WERI-Rb-1 (cell line): ENCODE measurements at regions not wholly inside any gene's neighbourhood (a gene's known extent, or its start where the extent isn't known, plus 50 kb on each side); places are given as distances from the start of the nearest gene placed in this dataset.

Source experiments
- DNase-seq: peaks from one replicate; pipeline ENCODE4 v3.0.0-alpha.2; 2020
- H3K27ac ChIP-seq: fragments of 250-450 bp; sonication (Bioruptor Pico); 2 replicates; pipeline ENCODE4 v1.5.1; 2020; ENCODE audit warnings: mild to moderate bottlenecking, moderate library complexity
- H3K27me3 ChIP-seq: fragments of 250-450 bp; sonication (Bioruptor Pico); 2 replicates; pipeline ENCODE4 v1.5.1; 2021; ENCODE audit warnings: mild to moderate bottlenecking, low read depth, moderate library complexity; ENCODE audit not compliant: insufficient read depth, severe bottlenecking
- H3K36me3 ChIP-seq: fragments of 250-450 bp; sonication (Bioruptor Pico); 2 replicates; pipeline ENCODE4 v1.5.1; 2020; ENCODE audit warnings: mild to moderate bottlenecking, moderate library complexity
- H3K4me3 ChIP-seq: 2 replicates; pipeline ENCODE4 v1.5.1; 2011; ENCODE audit warnings: low read depth, mild to moderate bottlenecking, control low read depth, low read length
- H3K9me3 ChIP-seq: fragments of 250-450 bp; sonication (Bioruptor Pico); 2 replicates; pipeline ENCODE4 v1.5.1; 2021; ENCODE audit warnings: mild to moderate bottlenecking, moderate library complexity; ENCODE audit not compliant: severe bottlenecking
- CTCF ChIP-seq: IDR thresholded peaks from 2 replicates; pipeline ENCODE4 v1.5.1; 2011; ENCODE audit warnings: low read depth, mild to moderate bottlenecking, control low read depth, inconsistent platforms, low read length

GRCh38 chr6:91341473-91341872 is 754.6 kb upstream of the MAP3K7 start:
- TF ChIP-seq CTCF: no peak
- H3K27me3 ChIP-seq: no peaks in the 10 kb centered on the region
- no peak overlapping the region for H3K4me3 ChIP-seq
- DNase-seq: no peak
- peaks cover 3% of the 10 kb centered on the region for H3K9me3 ChIP-seq
- H3K27ac ChIP-seq: no peak overlapping the region
- H3K36me3 ChIP-seq: no peaks in the 10 kb centered on the region

- Histone ChIP-seq H3K4me3 (no peak overlapping the region), H3K27ac (no peak overlapping the region), H3K9me3 (peaks cover 3% of the 10 kb centered on the region), H3K36me3 (no peaks in the 10 kb centered on the region), H3K27me3 (no peaks in the 10 kb centered on the region)
- DNase-seq: no peak
- TF ChIP-seq CTCF: no peak
Measured at GRCh38 chr6:91340896-91341395, 754.1 kb upstream of the MAP3K7 start.

- H3K27me3 ChIP-seq: no peaks in the 10 kb centered on the region
- peaks cover 3% of the 10 kb centered on the region for H3K9me3 ChIP-seq
- no peaks in the 10 kb centered on the region for H3K36me3 ChIP-seq
- TF ChIP-seq CTCF: no peak
- no peak for DNase-seq
- H3K27ac ChIP-seq: no peak overlapping the region
- H3K4me3 ChIP-seq: no peak overlapping the region
Measured at GRCh38 chr6:91337967-91338366, 751.1 kb upstream of the MAP3K7 start.

GRCh38 chr6:91330896-91331295 is 744.0 kb upstream of the MAP3K7 start:
- no peak overlapping the region for H3K27ac ChIP-seq
- no peaks in the 10 kb centered on the region for H3K27me3 ChIP-seq
- no peaks in the 10 kb centered on the region for H3K9me3 ChIP-seq
- no peak for TF ChIP-seq CTCF
- no peak for DNase-seq
- H3K4me3 ChIP-seq: no peak overlapping the region
- H3K36me3 ChIP-seq: no peaks in the 10 kb centered on the region

- H3K9me3 ChIP-seq: no peaks in the 10 kb centered on the region
- no peaks in the 10 kb centered on the region for H3K36me3 ChIP-seq
- no peak for DNase-seq
- no peak overlapping the region for H3K4me3 ChIP-seq
- TF ChIP-seq CTCF: no peak
- H3K27ac ChIP-seq: no peak overlapping the region
- no peaks in the 10 kb centered on the region for H3K27me3 ChIP-seq
Measured at GRCh38 chr6:91328241-91328640, 741.4 kb upstream of the MAP3K7 start.

GRCh38 chr6:91324711-91325110 is 737.8 kb upstream of the MAP3K7 start:
- no peaks in the 10 kb centered on the region for H3K36me3 ChIP-seq
- H3K9me3 ChIP-seq: no peaks in the 10 kb centered on the region
- no peaks in the 10 kb centered on the region for H3K27me3 ChIP-seq
- H3K27ac ChIP-seq: no peak overlapping the region
- TF ChIP-seq CTCF: no peak
- H3K4me3 ChIP-seq: no peak overlapping the region
- DNase-seq: no peak
